ENCODE measurements at regions not wholly inside any gene's neighbourhood (a gene's known extent, or its start where the extent isn't known, plus 50 kb on each side); places are given as distances from the start of the nearest gene placed in this dataset.

- no peak for TF ChIP-seq FOXP4 (CRISPR knock-in tag; IDR thresholded peaks at IDR 0.05; ENCODE audit: borderline replicate concordance)
- TF ChIP-seq ARID2 (IDR thresholded peaks at IDR 0.05), result no peak
- no peak for TF ChIP-seq NFATC3 (IDR thresholded peaks at IDR 0.05)
- no peak for TF ChIP-seq FOXP1 (CRISPR knock-in tag; IDR thresholded peaks at IDR 0.05)
- TF ChIP-seq SRSF9 (IDR thresholded peaks at IDR 0.05; ENCODE audit: borderline replicate concordance, low read depth, low read length), result no peak
- peak; percentile 79 for TF ChIP-seq MYC (IDR thresholded peaks at IDR 0.05; ENCODE audit: low read depth, low read length)
- TF ChIP-seq MYC (CRISPR knock-in tag; IDR thresholded peaks at IDR 0.05; ENCODE audit: borderline replicate concordance, low read depth), result no peak
- no peak for TF ChIP-seq RNF2 (IDR thresholded peaks at IDR 0.05)
- TF ChIP-seq CBX1 (IDR thresholded peaks at IDR 0.05; ENCODE audit: low read depth), result no peak
- TF ChIP-seq FOSL1 (tag; conservative IDR thresholded peaks at IDR 0.05), result no peak
- TF ChIP-seq MLX (CRISPR knock-in tag; conservative IDR thresholded peaks at IDR 0.05), result no peak
- TF ChIP-seq WHSC1 (IDR thresholded peaks at IDR 0.05; ENCODE audit: low read length), result no peak
- TF ChIP-seq ATF3 (IDR thresholded peaks at IDR 0.05), result peak; percentile 98
- TF ChIP-seq ATF3 (CRISPR knock-in tag; conservative IDR thresholded peaks at IDR 0.05), result peak; percentile 85
- TF ChIP-seq NUFIP1 (IDR thresholded peaks at IDR 0.05; ENCODE audit: partially characterized antibody), result no peak
- TF ChIP-seq E4F1 (CRISPR knock-in tag; IDR thresholded peaks at IDR 0.05; ENCODE audit: borderline replicate concordance), result no peak
- TF ChIP-seq HIVEP1 (CRISPR knock-in tag; IDR thresholded peaks at IDR 0.05), result no peak
- no peak for TF ChIP-seq SMARCC2 (IDR thresholded peaks at IDR 0.05; ENCODE audit: low read depth)
Observed at GRCh38 chr17:77886387-77886728, 72.1 kb upstream of the TNRC6C start (continued).
